LNCaP clone FGC (cell line): ENCODE measurements at regions not wholly inside any gene's neighbourhood (a gene's known extent, or its start where the extent isn't known, plus 50 kb on each side); places are given as distances from the start of the nearest gene placed in this dataset.

Experiments used
- DNase-seq: peaks from one replicate; pipeline ENCODE4 v3.0.0-alpha.2; 2011; ENCODE audit warnings: low read depth
- H3K4me3 ChIP-seq: 2 replicates; pipeline ENCODE4 v1.5.1; 2011; ENCODE audit warnings: mild to moderate bottlenecking, low read depth, low read length, control low read depth
- TF ChIP-seq, protein P1 (sequence below): IDR thresholded peaks from 2 replicates; pipeline ENCODE4 v1.5.1; 2012; ENCODE audit warnings: mild to moderate bottlenecking; ENCODE audit not compliant: control insufficient read depth, insufficient read depth; ENCODE audit errors: extremely low read depth

DNA sequence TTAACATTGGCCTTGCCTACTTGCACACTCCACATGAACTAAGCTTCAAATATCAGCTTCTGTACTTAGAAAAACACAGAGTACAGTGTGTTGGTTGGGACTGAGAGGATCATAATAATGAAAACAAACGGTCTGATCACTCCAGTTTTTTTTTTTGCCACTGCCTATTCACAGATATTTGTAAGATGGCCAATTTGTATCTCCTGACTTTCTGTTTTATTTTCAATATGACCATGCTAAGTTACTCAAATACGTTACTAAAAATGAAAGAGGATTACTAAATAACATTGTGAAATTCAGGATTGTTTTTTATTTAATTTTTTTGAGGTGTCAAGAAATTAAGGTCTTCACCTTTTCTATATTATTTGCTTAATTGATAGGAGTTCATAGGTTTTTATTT lies 595.1 kb downstream of the TUSC7 start:
- DNase-seq: no peak
- no peak overlapping the region for H3K4me3 ChIP-seq
- TF ChIP-seq, protein P1, sequence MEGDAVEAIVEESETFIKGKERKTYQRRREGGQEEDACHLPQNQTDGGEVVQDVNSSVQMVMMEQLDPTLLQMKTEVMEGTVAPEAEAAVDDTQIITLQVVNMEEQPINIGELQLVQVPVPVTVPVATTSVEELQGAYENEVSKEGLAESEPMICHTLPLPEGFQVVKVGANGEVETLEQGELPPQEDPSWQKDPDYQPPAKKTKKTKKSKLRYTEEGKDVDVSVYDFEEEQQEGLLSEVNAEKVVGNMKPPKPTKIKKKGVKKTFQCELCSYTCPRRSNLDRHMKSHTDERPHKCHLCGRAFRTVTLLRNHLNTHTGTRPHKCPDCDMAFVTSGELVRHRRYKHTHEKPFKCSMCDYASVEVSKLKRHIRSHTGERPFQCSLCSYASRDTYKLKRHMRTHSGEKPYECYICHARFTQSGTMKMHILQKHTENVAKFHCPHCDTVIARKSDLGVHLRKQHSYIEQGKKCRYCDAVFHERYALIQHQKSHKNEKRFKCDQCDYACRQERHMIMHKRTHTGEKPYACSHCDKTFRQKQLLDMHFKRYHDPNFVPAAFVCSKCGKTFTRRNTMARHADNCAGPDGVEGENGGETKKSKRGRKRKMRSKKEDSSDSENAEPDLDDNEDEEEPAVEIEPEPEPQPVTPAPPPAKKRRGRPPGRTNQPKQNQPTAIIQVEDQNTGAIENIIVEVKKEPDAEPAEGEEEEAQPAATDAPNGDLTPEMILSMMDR: no peak

DNA sequence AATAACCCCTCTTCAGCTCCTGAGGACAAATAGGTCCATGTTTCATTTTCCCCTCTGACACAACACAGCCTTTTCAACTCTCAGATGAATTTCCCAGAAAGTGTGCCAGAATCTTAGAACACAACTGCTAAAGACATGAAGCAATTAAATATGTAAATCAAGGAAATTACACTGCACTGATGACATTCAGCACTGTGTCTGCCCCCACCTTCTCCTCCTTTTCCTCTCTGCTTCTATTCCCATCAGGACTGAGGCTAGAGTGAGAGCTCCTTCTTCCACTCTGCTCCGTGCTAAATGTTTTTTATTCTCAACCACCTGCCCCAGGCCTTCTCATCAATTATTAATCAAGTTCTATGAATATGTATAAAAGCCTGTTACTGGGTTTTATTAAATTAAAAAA lies 596.1 kb downstream of the TUSC7 start:
- no peak overlapping the region for H3K4me3 ChIP-seq
- DNase-seq: no peak
- TF ChIP-seq, protein P1: no peak

DNA sequence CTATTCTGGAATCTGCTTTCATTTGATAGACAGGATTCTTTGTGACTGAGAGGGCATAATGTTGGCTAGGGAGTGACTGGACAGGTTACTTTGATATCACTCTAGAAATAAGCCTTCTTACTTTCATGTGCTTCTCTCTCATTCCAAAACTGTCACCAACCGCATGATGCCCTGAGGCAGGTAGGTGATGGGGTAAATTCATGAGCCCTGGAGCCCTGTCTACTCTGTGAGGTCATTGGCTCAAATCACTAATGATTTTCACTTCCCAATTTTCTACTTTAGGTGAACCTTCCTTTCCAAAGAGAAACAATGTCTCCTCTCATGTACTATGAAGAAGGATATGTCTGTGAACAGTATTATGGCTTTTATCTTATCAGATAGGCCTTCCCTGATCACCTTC lies 596.7 kb downstream of the TUSC7 start:
- DNase-seq: no peak
- TF ChIP-seq, protein P1: no peak
- no peak overlapping the region for H3K4me3 ChIP-seq

DNA sequence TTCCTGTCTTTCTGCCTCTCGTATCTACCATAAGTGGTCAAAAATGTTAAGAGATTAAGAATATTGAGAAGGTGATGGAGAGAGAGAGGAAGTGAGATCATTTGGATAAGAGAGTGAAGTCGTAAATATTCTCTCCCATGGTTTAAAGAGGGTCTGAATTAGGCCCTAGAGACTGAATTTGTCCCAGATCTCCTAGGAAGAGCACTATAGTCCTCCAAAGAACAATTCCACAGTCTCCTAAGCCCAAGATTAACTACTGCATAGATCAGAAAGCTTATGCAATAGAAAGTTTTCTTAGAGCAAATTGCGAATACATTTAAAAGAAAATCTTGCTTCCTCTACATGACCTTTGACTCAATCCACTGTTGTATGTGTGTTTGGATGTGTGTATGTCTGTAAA lies 598.8 kb downstream of the TUSC7 start:
- DNase-seq: no peak
- TF ChIP-seq, protein P1: no peak
- no peak overlapping the region for H3K4me3 ChIP-seq

DNA sequence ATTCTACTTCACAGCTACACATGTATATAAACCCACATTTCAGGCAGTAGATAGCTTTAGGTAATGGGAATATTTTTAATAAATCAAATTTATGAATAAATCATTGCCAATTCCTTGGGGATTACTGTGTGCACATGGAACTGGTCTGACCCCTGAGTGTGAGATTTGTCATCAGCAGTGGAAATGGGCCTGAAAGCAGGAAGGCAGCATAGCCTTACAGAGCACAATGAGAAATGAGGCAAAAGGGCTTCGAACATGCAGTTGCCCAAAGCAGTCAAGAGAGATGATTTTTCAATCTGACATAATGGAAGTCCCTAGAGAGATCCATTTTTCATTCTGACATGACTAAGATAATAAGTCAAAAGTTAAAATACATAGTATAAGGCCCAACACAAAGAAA lies 599.2 kb downstream of the TUSC7 start:
- TF ChIP-seq, protein P1: no peak
- no peak for DNase-seq
- no peak overlapping the region for H3K4me3 ChIP-seq

DNA sequence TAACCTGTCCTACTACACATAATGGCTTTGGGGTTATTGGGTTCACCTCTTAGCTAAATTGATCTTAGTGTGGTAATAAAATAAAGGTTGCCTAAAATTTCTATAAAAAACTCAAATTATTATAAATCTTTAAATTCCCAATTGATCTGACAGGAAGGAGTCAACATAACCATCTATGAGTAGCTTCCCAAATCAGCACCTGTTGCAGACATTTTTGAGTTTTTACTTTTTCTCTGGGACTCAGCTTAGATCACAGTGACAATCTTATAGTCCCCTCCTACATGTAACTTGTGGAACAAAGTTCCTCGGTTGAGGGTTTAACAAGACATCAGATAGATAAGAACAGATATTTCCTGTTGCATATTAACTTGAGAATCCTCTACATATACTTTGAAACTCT lies 601.0 kb downstream of the TUSC7 start:
- TF ChIP-seq, protein P1: no peak
- H3K4me3 ChIP-seq: no peak overlapping the region
- no peak for DNase-seq

DNA sequence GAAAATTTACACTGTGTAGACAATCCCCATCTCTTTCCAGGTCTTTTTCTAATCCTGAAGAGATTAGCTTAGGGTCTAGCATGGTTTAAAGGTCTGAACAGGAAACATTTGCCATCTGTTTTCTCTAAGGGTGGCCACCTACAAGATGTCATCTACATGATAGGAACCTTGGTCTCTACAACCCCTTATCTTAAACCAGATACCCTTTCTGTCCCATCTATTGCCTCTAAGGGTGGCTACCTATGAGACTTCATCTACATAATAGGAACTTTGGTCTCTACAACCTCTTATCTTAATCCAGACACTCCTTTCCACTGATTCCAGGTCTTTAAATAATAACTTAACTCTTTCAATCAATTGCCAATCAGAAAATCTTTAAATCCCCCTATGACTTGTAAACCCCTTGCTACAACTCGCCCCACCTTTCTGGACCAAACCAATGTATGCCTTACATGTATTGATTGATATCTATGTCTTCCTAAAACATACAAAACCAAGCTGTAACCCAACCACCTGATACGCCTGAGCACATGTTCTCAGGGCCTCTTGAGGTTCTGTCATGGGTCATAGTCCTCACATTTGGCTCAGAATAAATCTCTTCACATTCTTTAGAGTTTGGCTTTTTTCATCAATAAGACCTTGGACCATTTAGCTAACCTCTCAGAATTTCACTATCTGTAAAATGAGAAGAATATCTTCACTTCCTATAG lies 605.0 kb downstream of the TUSC7 start:
- H3K4me3 ChIP-seq: no peak overlapping the region
- TF ChIP-seq, protein P1: no peak
- DNase-seq: no peak
